MM.1S (cell line): ENCODE measurements at regions not wholly inside any gene's neighbourhood (a gene's known extent, or its start where the extent isn't known, plus 50 kb on each side); places are given as distances from the start of the nearest gene placed in this dataset.

Experiments used
- DNase-seq: peaks from one replicate; pipeline ENCODE4 v3.0.0-alpha.2; 2015
- H2AFZ ChIP-seq: fragments of 300-600 bp; sonication (generic); 2 replicates; pipeline ENCODE4 v1.6.0; 2016; ENCODE audit warnings: antibody characterized with exemption, low read length
- H3F3A ChIP-seq: fragments of 300-600 bp; sonication (generic); 2 replicates; pipeline ENCODE4 v1.6.1; 2016; ENCODE audit warnings: mild to moderate bottlenecking, antibody characterized with exemption, low read length, moderate library complexity, mixed read lengths; ENCODE audit not compliant: insufficient read depth
- H3K27ac ChIP-seq: fragments of 300-600 bp; sonication (generic); 2 replicates; pipeline ENCODE4 v1.5.1; 2016; ENCODE audit warnings: mild to moderate bottlenecking, low read length
- H3K27me3 ChIP-seq: fragments of 300-600 bp; sonication (generic); replicated peaks from 2 replicates; pipeline ENCODE4 v1.6.0; 2016; ENCODE audit warnings: low read length; ENCODE audit not compliant: insufficient read depth
- H3K36me3 ChIP-seq: fragments of 300-600 bp; sonication (generic); replicated peaks from 2 replicates; pipeline ENCODE4 v1.6.1; 2016; ENCODE audit warnings: mild to moderate bottlenecking, low read length, mixed read lengths; ENCODE audit not compliant: insufficient read depth
- H3K4me1 ChIP-seq: fragments of 300-600 bp; sonication (generic); 2 replicates; pipeline ENCODE4 v1.6.1; 2016; ENCODE audit warnings: low read length, mixed read lengths
- H3K4me2 ChIP-seq: fragments of 300-600 bp; sonication (generic); 2 replicates; pipeline ENCODE4 v1.6.0; 2016; ENCODE audit warnings: low read depth, low read length
- H3K4me3 ChIP-seq: fragments of 300-600 bp; sonication (generic); 2 replicates; pipeline ENCODE4 v1.5.1; 2016; ENCODE audit warnings: low read length, mixed read lengths
- H3K79me2 ChIP-seq: fragments of 300-600 bp; sonication (generic); 2 replicates; pipeline ENCODE4 v1.6.1; 2016; ENCODE audit warnings: mixed run types, low read length, mixed read lengths
- H3K9ac ChIP-seq: fragments of 300-600 bp; sonication (generic); 2 replicates; pipeline ENCODE4 v1.6.1; 2016; ENCODE audit warnings: low read length, mixed read lengths
- H3K9me2 ChIP-seq: fragments of 300-600 bp; sonication (generic); replicated peaks from 2 replicates; pipeline ENCODE4 v1.6.1; 2016; ENCODE audit warnings: mild to moderate bottlenecking, low read length, mixed read lengths; ENCODE audit not compliant: insufficient read depth
- H3K9me3 ChIP-seq: fragments of 300-600 bp; sonication (generic); replicated peaks from 2 replicates; pipeline ENCODE4 v1.6.1; 2016; ENCODE audit warnings: mild to moderate bottlenecking, low read length, mixed read lengths; ENCODE audit not compliant: insufficient read depth
- H4K20me1 ChIP-seq: fragments of 300-600 bp; sonication (generic); 2 replicates; pipeline ENCODE4 v1.6.1; 2016; ENCODE audit warnings: mild to moderate bottlenecking, low read length, moderate library complexity, mixed read lengths; ENCODE audit not compliant: insufficient read depth
- CTCF ChIP-seq: fragments of 300-600 bp; sonication (generic); IDR thresholded peaks from 2 replicates; pipeline ENCODE4 v1.5.1; 2016; ENCODE audit warnings: antibody characterized with exemption, low read length, mixed read lengths
- EZH2 ChIP-seq: fragments of 300-600 bp; sonication (generic); optimal IDR thresholded peaks from 2 replicates; pipeline ENCODE3; 2017; ENCODE audit warnings: low read depth, mild to moderate bottlenecking, antibody characterized with exemption, low read length, mixed read lengths
- EZH2phosphoT487 ChIP-seq: fragments of 300-600 bp; sonication (generic); IDR thresholded peaks from 2 replicates; pipeline ENCODE4 v1.6.1; 2018; ENCODE audit warnings: antibody characterized with exemption, low read length

- Histone ChIP-seq H3K9ac (no peak overlapping the region), H3K4me1 (no peaks in the 10 kb centered on the region), H3K4me3 (no peak overlapping the region), H3K27me3 (no peaks in the 10 kb centered on the region), H3K9me2 (no peaks in the 10 kb centered on the region), H3K79me2 (no peaks in the 10 kb centered on the region), H3K4me2 (no peak overlapping the region), H2AFZ (no peak overlapping the region), H3K27ac (no peak overlapping the region), H3F3A (no peaks in the 10 kb centered on the region), H4K20me1 (no peaks in the 10 kb centered on the region), H3K36me3 (no peaks in the 10 kb centered on the region), H3K9me3 (no peaks in the 10 kb centered on the region)
- DNase-seq, result no peak
- TF ChIP-seq EZH2 (no peak), EZH2phosphoT487 (no peak), CTCF (no peak)
Measured at GRCh38 chr5:165459232-165459631, 1953.8 kb downstream of the MAT2B start.

GRCh38 chr5:165460911-165461310 lies 1955.5 kb downstream of the MAT2B start:
- Histone ChIP-seq H2AFZ (no peak overlapping the region), H3K9me2 (no peaks in the 10 kb centered on the region), H3K4me3 (no peak overlapping the region), H3K9me3 (no peaks in the 10 kb centered on the region), H3K9ac (no peak overlapping the region), H3K79me2 (no peaks in the 10 kb centered on the region), H3K4me1 (no peaks in the 10 kb centered on the region), H4K20me1 (no peaks in the 10 kb centered on the region), H3K27ac (no peak overlapping the region), H3K4me2 (no peak overlapping the region), H3K27me3 (no peaks in the 10 kb centered on the region), H3F3A (no peaks in the 10 kb centered on the region), H3K36me3 (no peaks in the 10 kb centered on the region)
- TF ChIP-seq EZH2 (no peak), CTCF (no peak), EZH2phosphoT487 (no peak)
- DNase-seq, result no peak

GRCh38 chr5:165477546-165477945 lies 1972.1 kb downstream of the MAT2B start:
- H3F3A ChIP-seq, result no peaks in the 10 kb centered on the region
- no peaks in the 10 kb centered on the region for H3K9me2 ChIP-seq
- H3K9me3 ChIP-seq, result no peaks in the 10 kb centered on the region
- no peaks in the 10 kb centered on the region for H3K4me1 ChIP-seq
- no peak overlapping the region for H3K4me2 ChIP-seq
- H3K79me2 ChIP-seq, result no peaks in the 10 kb centered on the region
- no peak for DNase-seq
- no peak overlapping the region for H3K27ac ChIP-seq
- no peaks in the 10 kb centered on the region for H3K27me3 ChIP-seq
- no peaks in the 10 kb centered on the region for H4K20me1 ChIP-seq
- no peak overlapping the region for H2AFZ ChIP-seq
- no peak overlapping the region for H3K4me3 ChIP-seq
- no peak for TF ChIP-seq CTCF
- no peak for TF ChIP-seq EZH2phosphoT487
- no peak for TF ChIP-seq EZH2
- H3K36me3 ChIP-seq, result no peaks in the 10 kb centered on the region
- H3K9ac ChIP-seq, result no peak overlapping the region
